GM23338 (cell line): ENCODE measurements at regions not wholly inside any gene's neighbourhood (a gene's known extent, or its start where the extent isn't known, plus 50 kb on each side); places are given as distances from the start of the nearest gene placed in this dataset.

Experiments
- ATAC-seq: fragments of 200-7000 bp; cut with Tn5 transposase; 3 replicates; pipeline ENCODE4 v1.9.1; 2020
- DNase-seq: peaks from one replicate; pipeline ENCODE4 v3.0.0-alpha.2; 2015; ENCODE audit warnings: low spot score
- H2AFZ ChIP-seq: fragments of 200-600 bp; sonication (generic); 2 replicates; pipeline ENCODE4 v1.8.0; 2016; ENCODE audit warnings: antibody characterized with exemption, mild to moderate bottlenecking, moderate library complexity
- H3F3A ChIP-seq: fragments of 200-600 bp; sonication (generic); replicated peaks from 2 replicates; pipeline ENCODE4 v1.8.0; 2017; ENCODE audit warnings: antibody characterized with exemption, mixed run types, low read depth
- H3K27ac ChIP-seq: fragments of 200-600 bp; sonication (generic); 2 replicates; pipeline ENCODE4 v1.6.1; 2016; ENCODE audit warnings: low read depth
- H3K27me3 ChIP-seq: fragments of 200-600 bp; sonication (generic); 2 replicates; pipeline ENCODE4 v1.8.0; 2016; ENCODE audit warnings: mild to moderate bottlenecking, mixed run types, moderate library complexity; ENCODE audit not compliant: insufficient read depth
- H3K36me3 ChIP-seq: fragments of 200-600 bp; sonication (generic); 2 replicates; pipeline ENCODE4 v1.8.0; 2016; ENCODE audit warnings: mild to moderate bottlenecking; ENCODE audit not compliant: insufficient read depth
- H3K4me1 ChIP-seq: fragments of 200-600 bp; sonication (generic); 2 replicates; pipeline ENCODE4 v1.8.0; 2016; ENCODE audit warnings: mild to moderate bottlenecking, moderate library complexity; ENCODE audit not compliant: insufficient read depth
- H3K4me2 ChIP-seq: fragments of 200-600 bp; sonication (generic); 2 replicates; pipeline ENCODE4 v1.7.1; 2017; ENCODE audit warnings: mixed run types
- H3K4me3 ChIP-seq: fragments of 200-600 bp; sonication (generic); 2 replicates; pipeline ENCODE4 v1.6.1; 2016; ENCODE audit warnings: mixed run types
- H3K79me2 ChIP-seq: fragments of 200-600 bp; sonication (generic); replicated peaks from 2 replicates; pipeline ENCODE4 v1.8.0; 2017; ENCODE audit warnings: mild to moderate bottlenecking; ENCODE audit not compliant: insufficient read depth
- H3K9me2 ChIP-seq: fragments of 200-600 bp; sonication (generic); 2 replicates; pipeline ENCODE4 v1.8.0; 2017; ENCODE audit not compliant: insufficient read depth
- H4K20me1 ChIP-seq: fragments of 200-600 bp; sonication (generic); replicated peaks from 2 replicates; pipeline ENCODE4 v1.8.0; 2017; ENCODE audit warnings: mild to moderate bottlenecking; ENCODE audit not compliant: insufficient read depth
- H3K27ac Mint-ChIP-seq: 2 replicates; pipeline ENCODE4 v1.8.0; 2020; ENCODE audit warnings: inconsistent platforms, mild to moderate bottlenecking, moderate library complexity, mixed read lengths
- H3K27me3 Mint-ChIP-seq: 3 replicates; pipeline ENCODE4 v1.8.0; 2022; ENCODE audit warnings: low read depth, mild to moderate bottlenecking, moderate library complexity, mixed read lengths, inconsistent platforms; ENCODE audit not compliant: insufficient read depth, poor library complexity
- H3K36me3 Mint-ChIP-seq: 3 replicates; pipeline ENCODE4 v1.8.0; 2021; ENCODE audit warnings: low read depth, mild to moderate bottlenecking, inconsistent platforms, moderate library complexity, mixed read lengths
- H3K4me1 Mint-ChIP-seq: 3 replicates; pipeline ENCODE4 v1.8.0; 2020; ENCODE audit warnings: mild to moderate bottlenecking, inconsistent platforms, mixed read lengths
- H3K4me3 Mint-ChIP-seq: 3 replicates; pipeline ENCODE4 v1.8.0; 2021; ENCODE audit warnings: moderate library complexity, mild to moderate bottlenecking, inconsistent platforms, mixed read lengths
- H3K9me3 Mint-ChIP-seq: 3 replicates; pipeline ENCODE4 v1.8.0; 2020; ENCODE audit warnings: moderate library complexity, mild to moderate bottlenecking, inconsistent platforms, mixed read lengths
- CREB1 ChIP-seq: fragments of 250-450 bp; sonication (Bioruptor Pico); IDR thresholded peaks from 2 replicates; pipeline ENCODE4 v1.5.0; 2020; ENCODE audit warnings: low read depth, mild to moderate bottlenecking, moderate library complexity
- CTCF ChIP-seq, 2 experiments: fragments of 200-600 bp in 1 of 2; sonication (generic) in 1 of 2; conservative IDR thresholded peaks; 2 replicates each; pipeline versions ENCODE4 v1.5.1 to v1.6.1; 2016 to 2017; ENCODE audit warnings: antibody characterized with exemption in 2 of 2, low read depth in 2 of 2, mild to moderate bottlenecking in 2 of 2, moderate library complexity in 1 of 2
- ETS1 ChIP-seq: IDR thresholded peaks from 2 replicates; pipeline ENCODE4 v1.6.1; 2016; ENCODE audit warnings: antibody characterized with exemption
- EZH2 ChIP-seq: fragments of 200-600 bp; sonication (generic); IDR thresholded peaks from one replicate; pipeline ENCODE4 v1.8.0; 2017; ENCODE audit warnings: antibody characterized with exemption, mild to moderate bottlenecking, low read depth; ENCODE audit not compliant: unreplicated experiment
- EZH2phosphoT487 ChIP-seq: fragments of 200-600 bp; sonication (generic); IDR thresholded peaks from one replicate; pipeline ENCODE4 v1.8.1; 2018; ENCODE audit warnings: antibody characterized with exemption; ENCODE audit not compliant: unreplicated experiment
- JUNB ChIP-seq: IDR thresholded peaks from one replicate; pipeline ENCODE4 v1.6.1; 2016; ENCODE audit warnings: antibody characterized with exemption; ENCODE audit not compliant: unreplicated experiment
- NANOG ChIP-seq: IDR thresholded peaks from 2 replicates; pipeline ENCODE4 v1.6.1; 2016; ENCODE audit warnings: antibody characterized with exemption, borderline replicate concordance
- POLR2AphosphoS5 ChIP-seq: IDR thresholded peaks from 2 replicates; pipeline ENCODE4 v1.6.1; 2016; ENCODE audit warnings: antibody characterized with exemption, low read depth
- REST ChIP-seq: IDR thresholded peaks from one replicate; pipeline ENCODE4 v1.6.1; 2018; ENCODE audit warnings: antibody characterized with exemption; ENCODE audit not compliant: unreplicated experiment
- STAT1 ChIP-seq: IDR thresholded peaks from one replicate; pipeline ENCODE4 v1.6.1; 2016; ENCODE audit warnings: antibody characterized with exemption; ENCODE audit not compliant: unreplicated experiment
- ZNF114 ChIP-seq: fragments of 250-450 bp; sonication (Bioruptor Pico); IDR thresholded peaks from 2 replicates; pipeline ENCODE4 v1.5.0; 2020; ENCODE audit warnings: mild to moderate bottlenecking, moderate library complexity
- ZNF331 ChIP-seq: fragments of 250-450 bp; sonication (Bioruptor Pico); IDR thresholded peaks from 2 replicates; pipeline ENCODE4 v1.5.0; 2020; ENCODE audit warnings: low read depth, mild to moderate bottlenecking, moderate library complexity
- ZNF462 ChIP-seq: fragments of 250-450 bp; sonication (Bioruptor Pico); IDR thresholded peaks from 2 replicates; pipeline ENCODE4 v1.5.0; 2020; ENCODE audit warnings: mild to moderate bottlenecking, moderate library complexity

- DNase-seq (no peak), ATAC-seq (no peak)
- no peak overlapping the region for H3K4me2 ChIP-seq
- peaks cover 5% of the 10 kb centered on the region for H3K4me1 ChIP-seq
- H3K4me3 ChIP-seq: no peak overlapping the region
- peaks cover 11% of the 10 kb centered on the region for H3K4me1 Mint-ChIP-seq
- H3K36me3 ChIP-seq: no peaks in the 10 kb centered on the region
- no peaks in the 10 kb centered on the region for H3K27me3 ChIP-seq
- H3K4me3 Mint-ChIP-seq: no peak overlapping the region
- no peaks in the 10 kb centered on the region for H3K36me3 Mint-ChIP-seq
- H2AFZ ChIP-seq: no peak overlapping the region
- H3K27ac ChIP-seq: no peak overlapping the region
- peaks cover 8% of the 10 kb centered on the region; the same call in 2 of the 3 replicates for H3K9me3 Mint-ChIP-seq
- no peaks in the 10 kb centered on the region for H3F3A ChIP-seq
- H3K79me2 ChIP-seq: no peaks in the 10 kb centered on the region
- TF ChIP-seq ZNF114 (no peak), REST (no peak), ZNF462 (no peak), JUNB (no peak), CREB1 (no peak), EZH2phosphoT487 (no peak), CTCF (conservative IDR thresholded peaks at IDR 0.05; ENCODE audit: low read depth in 2 of 2) (no peak), POLR2AphosphoS5 (no peak), ETS1 (no peak), ZNF331 (CRISPR knock-in tag) (no peak), EZH2 (no peak), STAT1 (no peak), NANOG (no peak)
- 0 out of 2 replicates have a peak, but pooled peaks cover 4% of the 10 kb centered on the region for H3K9me2 ChIP-seq
- peaks cover 2% of the 10 kb centered on the region for H3K27me3 Mint-ChIP-seq
- H4K20me1 ChIP-seq: no peaks in the 10 kb centered on the region
- no peak overlapping the region for H3K27ac Mint-ChIP-seq
Observed at GRCh38 chr11:95494856-95495255, 263.9 kb upstream of the SESN3 start.
